Pulmonary artery endothelial cell (primary cell): ENCODE measurements at regions not wholly inside any gene's neighbourhood (a gene's known extent, or its start where the extent isn't known, plus 50 kb on each side); places are given as distances from the start of the nearest gene placed in this dataset.

ENCODE experiments used
- DNase-seq: peaks from one replicate; pipeline ENCODE4 v3.0.0-alpha.2; 2011; ENCODE audit warnings: low read depth, low spot score

DNA sequence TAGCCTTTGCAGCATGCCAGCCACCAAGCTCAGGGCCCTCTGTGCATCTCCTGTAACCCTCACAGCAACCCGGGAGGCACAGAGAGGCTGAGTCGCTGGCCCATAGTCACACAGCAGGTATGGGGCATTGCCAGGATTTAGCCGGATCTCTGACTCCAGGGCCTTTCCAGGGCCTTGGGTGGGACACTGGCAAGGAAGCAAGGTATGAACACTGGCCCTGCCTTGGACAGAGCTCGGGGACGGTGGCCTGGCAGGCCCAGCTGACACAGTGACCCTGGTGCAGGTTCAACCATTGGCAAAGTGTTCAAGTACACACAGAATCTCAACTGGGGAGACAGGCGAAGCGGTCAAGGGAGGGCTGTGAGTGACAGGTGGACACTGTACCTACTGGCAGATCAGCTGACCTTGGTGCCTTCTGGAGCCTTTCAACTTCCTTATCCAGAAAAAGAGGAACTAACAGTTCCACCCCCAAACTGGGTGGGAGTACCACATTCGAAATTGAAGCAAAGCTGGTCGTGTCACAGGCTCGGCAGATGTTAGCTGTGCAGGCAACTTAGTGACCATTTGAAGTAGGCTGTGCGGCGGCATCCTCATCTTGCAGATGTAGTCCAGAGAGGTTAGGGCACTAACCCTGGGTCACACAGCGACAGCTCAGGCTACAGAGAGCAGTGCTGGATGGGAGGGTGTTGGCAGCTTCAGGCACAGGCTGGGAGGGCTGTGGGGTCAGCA is 287.4 kb downstream of the SEC14L1 start:
- DNase-seq: no peak

DNA sequence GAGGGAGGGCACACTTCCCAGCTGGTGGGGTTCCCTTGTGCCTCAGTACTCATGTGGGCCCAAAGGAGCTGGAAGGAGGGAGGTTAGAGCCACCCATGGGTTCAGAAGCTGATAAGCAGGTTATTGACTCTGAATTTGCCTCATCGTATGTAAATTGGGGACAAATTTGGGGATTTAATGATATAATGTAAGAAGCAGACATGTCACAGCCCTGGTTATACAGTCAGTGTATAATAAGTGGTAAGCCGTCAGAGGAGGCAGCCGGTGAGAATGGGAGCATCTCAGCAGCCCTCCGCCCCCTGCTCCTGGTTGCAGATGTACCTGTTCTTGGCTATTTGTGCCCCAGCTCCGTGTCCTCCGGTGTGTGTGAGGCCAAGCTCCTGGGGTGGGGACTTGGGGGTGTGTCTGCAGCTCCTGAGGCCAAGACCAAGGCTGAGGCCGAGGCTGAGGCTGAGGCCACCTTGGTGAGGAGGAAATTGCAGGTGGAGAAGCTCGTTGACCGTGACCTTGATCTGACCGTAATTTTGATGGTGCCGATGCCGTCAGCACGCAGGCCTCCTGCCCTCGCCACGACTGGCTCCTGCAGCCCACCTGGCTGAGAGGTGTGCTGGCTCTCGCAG is 288.1 kb downstream of the SEC14L1 start:
- no peak for DNase-seq

DNA sequence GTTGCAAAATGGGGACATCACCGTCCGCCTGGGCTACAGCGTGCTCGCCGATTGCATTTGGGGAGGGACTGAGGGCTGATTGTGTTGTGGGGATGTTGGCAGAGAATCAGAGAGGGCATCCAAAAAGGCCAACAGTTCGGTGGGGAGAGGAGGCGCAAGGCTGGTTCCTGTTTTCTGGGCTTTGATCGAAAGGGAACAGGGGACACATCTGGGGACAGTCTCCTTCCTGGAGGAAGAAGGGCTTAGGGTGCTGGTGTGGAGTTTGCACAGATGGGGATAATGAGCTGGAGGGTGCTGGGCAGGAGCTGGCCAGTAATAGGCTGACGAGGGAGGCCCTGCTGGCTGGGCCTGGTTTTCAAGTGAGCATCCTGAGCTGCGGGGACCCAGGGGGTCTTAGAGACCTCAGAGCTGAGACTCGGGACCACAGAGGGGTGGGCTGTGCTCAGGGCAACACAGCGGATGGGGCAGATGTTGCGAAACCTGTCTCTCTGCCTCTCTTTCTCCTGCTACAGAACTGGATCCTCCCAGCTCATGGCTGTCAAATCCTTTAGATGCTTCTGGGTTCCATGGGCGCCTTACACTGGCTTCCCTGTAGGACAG is 288.7 kb downstream of the SEC14L1 start:
- no peak for DNase-seq

DNA sequence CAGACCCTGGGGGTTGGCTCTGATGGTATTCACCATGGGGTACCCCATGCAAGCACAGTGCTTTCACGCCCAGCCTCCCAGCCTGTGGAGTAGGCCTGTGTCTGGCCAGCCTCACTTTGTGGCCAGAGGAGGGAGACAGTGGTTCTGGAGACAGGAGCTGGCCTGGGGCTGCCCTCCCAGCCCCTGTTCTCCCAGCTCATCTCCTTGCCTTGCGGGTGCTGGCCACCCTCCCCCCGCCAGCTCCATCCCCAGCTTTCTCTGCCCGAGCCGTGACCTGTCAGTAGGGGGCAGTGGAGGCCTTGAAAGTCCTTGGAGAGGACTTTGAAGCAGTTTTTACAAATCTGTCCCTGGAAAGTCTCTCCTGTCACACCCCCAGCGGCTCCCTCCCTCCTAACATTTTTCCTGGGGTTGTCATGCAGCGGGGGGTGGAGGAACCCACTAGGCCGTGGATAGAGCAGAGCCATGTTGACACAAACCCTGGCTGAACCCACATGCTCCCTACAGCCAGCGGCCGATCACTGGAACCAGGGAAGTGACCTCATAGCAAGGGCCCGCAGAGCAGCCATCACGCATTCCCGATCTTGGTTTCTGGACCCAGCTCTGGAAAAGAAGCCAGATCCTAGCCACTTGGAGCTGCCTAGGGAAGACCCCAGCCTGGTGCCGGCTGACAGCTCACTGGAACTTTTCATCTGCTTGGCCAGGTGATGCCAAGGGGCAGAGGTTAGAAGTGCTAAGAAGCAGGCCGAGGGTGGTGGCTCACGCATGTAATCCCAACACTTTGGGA is 289.4 kb downstream of the SEC14L1 start:
- peak; percentile 60 for DNase-seq

DNA sequence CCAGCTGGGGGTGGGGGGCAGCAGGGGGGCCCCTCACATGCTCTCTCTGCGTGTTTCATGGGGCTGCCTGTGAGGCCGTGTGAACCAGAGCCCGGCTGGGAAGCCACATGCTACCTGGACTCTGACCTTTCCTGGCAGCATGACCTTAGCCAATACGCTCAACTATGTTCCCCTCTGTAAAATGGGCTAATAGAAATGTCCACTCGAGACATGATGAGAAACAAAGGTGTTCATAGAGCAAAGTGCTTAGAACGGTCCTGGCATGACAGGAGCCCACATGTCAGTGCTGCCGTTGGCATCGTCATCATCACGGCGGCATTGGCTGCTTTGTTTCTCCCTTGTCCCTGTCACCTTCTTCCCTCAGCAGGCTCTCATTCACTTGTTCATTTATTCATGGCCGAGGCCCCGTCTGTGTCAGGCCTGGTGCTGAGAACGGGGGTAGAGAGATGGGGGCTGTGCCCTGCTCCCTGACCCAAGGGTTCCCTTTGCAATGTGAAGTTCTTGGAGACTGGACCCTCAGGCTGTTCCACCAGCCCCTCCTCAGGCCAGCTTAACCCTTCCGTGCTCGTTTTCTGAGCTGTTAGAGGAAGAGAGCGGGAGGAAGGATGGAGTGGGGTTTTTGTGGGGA is 291.4 kb downstream of the SEC14L1 start:
- DNase-seq: no peak

DNA sequence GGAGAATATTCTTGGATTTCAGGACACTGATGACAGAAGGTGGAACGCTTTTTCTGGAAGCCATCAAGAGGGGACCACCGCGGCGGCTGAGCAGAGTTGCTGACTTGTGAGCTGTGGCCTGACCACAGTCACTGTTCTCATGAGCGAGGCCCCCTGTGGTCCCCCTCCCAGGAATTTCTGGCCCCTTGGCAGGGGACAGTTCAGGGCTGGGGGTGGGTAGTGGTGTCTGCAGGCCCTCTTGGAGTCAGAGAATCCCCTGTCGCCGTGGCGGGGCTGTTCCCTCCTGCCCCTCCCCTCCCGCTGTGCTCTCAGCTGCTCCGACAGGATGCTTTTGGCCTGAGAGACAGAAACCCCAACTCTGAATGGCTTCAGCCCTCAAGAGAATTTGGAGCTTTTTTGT is 292.0 kb downstream of the SEC14L1 start:
- no peak for DNase-seq

DNA sequence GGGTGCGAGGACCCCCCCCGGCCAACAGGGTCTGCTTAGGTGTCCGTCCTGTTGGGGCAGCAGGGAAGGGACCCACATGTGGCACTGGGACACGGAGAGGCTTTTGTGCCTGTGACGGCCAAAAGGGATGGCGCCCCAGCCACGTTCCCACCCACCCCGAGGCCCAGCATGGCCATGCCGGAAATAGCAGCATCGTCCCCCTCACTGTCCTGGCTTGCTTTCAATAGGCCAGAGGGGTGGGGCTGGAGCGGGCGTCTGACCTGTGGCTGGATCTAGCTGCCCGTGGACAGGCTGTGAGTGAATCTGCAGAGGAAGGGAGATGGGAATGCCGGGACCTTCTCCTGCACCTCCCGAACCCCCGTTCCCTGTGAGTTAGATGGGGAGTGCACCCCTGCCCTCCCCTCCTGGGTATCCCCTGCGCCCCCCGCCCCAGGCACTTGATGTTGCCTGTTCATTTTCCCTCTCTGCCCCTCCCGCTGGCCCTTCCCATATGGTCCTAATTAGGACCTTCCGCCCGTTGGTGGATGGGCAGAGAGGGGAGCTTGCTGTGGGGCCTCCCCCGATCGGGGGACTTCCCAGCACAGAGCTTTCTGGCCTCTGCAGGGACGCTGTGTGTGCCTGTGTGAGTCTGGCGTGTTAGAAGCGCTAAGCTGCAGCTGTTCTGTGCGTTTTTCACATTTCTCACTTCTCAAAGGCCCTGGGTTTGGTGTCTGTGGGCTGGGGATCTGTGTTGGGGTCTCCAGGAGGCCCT is 292.8 kb downstream of the SEC14L1 start:
- DNase-seq: no peak

DNA sequence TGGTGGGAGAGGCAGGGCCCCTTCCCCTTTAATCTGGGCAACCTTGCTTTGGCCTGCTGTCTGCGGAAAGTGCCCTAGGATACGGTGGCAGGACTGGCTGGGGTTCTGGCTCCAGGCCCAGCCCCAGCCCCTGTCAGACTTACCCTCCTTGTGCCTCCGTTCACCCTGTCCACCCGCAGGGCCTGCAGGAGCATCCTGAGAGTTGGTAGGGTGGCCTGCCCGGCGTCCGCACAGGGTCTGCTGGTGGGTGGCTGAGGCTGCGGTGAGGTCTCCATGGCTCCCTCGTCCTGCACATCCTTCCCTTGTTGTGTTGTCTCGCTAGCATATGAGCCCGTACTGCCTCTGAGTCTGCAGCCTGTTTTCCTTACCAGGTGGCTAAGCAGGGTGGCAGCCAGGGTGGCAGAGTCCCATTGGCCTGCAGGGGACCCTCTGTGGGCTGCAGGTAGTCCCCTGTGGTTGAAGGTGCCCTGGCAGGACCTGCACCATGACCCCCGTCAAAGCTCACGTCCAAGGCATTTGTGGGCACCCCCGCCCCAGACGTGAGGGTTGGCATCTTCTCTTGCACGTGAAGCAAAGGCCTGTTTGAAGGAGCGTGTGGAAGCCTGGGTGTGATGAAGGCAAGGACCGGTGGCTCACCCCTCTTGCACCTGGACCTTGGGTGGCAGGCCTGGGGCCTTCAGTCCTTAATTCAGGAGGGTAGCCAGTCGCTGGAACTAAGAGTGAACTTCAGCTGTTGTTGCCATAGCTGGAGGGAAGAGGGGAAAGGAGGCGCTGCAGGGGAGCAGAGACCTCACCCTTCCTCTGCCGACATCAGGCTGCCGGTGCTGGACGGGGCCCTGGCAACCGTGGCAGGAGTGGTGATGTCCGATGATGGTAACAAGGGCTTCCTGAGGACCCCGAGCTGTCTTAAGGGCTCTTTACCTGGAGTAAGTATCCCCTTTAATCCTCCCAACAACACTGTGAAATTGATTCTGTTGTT is 293.7 kb downstream of the SEC14L1 start:
- DNase-seq: no peak

DNA sequence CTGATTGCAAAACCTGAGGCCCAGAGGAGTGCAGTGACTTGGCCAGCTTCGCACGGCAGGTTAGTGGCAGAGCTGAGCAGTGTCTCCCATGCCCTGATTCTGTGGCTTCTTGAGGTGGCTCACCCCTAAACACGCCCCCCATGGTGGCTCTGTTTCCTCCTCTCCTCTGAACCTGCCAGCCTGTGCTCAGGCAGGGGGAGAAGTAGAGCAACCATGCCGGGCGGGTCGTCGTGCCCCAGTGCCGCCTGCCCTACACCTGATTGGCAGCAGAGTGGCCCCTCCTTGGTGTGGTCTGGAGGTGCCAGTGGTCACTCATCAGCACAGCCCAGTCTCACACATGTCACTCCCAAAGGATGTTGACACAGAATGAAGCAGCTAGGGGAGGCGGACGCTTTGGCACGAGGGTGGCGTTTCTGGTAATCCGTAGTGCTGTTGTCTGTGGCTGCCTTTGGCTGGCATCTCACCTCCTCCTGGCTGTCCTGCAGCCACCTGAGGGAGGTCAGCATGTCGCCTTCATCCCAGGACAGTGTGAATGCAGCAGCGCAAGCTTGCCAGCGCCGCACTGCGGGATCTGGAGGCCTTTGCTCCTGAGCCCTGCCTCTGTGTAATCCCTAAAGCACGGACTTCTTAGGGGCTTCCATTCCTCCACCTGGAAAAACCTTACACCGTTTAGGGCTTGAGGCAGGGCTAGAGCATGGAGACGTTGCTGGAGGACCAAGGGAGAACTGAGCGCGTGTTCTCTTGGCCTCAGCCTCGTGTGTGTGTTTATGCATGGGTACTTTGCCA is 294.7 kb downstream of the SEC14L1 start:
- DNase-seq: no peak

DNA sequence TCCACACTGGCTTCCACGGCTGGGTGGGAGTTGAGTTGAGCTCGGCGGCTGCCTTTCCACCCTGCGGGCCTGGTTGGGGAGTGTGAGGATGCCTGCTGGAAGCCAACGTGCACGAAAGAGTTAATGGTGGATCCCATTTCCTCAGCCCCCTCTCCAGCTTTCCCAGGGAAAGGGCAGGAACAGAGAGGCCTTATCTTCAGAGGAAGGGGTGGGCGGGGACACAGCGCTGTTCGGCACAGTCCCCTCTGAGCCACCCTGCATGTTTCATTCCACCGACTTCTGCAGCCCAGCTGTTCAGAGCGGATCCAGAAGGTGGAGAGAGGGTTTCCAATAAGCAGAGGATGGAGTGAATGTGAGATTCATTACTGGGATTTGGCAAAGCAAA is 295.3 kb downstream of the SEC14L1 start:
- no peak for DNase-seq

DNA sequence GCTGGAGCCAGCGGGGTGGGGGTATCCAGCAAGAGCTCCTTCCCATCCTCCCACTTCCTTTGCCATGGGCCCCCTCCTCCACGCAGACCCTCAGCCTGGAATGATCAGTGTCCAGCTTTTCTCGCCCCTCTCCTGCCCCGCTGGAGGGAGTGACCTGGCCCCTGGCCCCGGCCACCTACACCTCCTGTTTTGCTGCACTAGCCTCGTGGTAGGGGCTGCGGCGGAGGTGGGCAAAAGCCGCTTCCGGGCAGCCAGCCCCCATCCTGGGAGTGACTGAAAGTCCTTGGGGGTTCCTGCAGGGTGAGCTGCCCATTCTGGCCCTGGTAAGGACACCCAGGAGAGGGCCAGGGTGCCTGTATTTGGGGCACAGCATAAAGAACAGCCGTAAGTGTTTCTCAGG is 295.7 kb downstream of the SEC14L1 start:
- DNase-seq: no peak

DNA sequence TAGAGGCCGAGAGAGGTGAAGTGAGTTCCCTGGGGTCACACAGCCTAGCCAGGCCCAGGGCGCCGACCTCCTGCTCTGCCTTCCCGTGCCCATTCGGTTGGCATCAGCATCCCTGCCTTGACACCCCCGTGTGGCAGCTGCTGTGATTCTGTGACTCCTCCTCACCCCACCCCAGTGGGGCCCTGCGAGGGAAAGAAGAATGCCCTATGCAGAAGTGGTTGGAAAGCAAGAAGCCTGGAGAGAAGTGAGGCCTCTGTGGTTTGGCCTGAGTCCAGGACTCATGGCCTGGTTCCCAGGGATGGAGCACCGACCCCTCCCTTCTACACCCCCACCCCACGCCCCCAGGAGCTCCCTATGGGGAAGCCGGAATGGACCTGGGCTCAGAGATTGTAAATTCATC is 296.2 kb downstream of the SEC14L1 start:
- no peak for DNase-seq

DNA sequence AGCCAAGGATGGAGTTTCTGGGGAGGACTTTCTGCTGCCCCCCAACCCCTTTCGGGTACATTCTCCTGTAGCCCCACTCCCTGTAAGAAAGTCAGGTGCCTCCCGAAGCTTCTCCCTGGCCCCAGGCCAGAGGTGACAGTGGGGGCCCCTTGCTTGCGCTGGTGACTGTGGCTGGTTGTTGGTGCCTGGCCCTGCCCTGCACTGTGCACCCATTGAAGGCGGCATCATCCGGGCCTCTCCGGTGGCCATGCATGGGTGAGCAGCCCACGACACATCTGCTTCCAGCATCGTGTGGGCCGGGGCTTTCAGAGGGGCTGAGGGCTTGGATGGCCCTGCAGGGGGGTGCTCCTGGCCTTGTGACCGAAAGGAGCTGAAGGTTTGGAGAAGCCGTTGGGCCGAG is 297.0 kb downstream of the SEC14L1 start:
- no peak for DNase-seq

DNA sequence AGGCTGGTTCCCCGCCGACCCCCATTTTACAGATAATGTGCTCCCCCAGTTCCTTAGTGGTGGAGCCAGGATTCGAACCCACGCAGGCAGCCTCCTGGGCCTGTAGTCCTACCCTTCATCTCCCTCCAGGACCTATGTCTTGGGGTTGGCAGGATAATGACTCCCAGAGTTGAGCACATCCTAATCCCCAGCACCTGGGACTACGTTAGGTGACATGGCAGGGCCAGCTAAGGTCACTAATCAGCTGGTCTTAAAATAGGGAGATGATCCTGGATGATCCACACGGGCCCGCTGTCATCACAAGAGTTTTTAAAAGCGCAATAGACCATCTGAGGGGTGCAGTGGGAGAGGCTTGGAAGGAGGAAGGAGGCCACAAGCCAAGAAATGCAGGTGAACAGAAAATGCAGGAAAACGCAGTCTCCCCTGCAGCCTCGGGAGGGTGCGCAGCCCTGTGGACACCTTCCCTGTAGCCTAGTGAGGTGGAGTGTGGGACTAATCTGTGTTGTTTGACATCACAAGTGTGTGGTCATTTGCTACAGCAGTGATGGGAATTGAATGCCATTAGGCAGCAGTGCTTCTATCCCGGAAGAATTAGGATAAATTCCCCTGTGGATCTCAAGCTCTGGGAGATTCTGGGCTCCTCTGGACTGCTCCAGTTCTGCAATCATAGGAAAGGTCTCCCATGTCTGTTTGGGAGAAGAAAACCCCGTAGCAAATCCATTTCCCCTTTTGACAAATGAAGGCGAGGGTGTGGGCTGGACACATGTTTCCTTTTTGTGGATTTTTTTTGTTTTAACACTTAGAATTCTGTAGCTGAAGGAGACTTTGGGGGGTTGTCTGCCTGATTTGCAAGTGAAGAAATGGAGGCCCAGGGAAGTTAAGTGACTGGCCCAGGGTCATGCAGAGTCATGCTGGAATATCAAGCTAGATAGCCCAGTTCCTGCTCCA is 297.7 kb downstream of the SEC14L1 start:
- DNase-seq: no peak

DNA sequence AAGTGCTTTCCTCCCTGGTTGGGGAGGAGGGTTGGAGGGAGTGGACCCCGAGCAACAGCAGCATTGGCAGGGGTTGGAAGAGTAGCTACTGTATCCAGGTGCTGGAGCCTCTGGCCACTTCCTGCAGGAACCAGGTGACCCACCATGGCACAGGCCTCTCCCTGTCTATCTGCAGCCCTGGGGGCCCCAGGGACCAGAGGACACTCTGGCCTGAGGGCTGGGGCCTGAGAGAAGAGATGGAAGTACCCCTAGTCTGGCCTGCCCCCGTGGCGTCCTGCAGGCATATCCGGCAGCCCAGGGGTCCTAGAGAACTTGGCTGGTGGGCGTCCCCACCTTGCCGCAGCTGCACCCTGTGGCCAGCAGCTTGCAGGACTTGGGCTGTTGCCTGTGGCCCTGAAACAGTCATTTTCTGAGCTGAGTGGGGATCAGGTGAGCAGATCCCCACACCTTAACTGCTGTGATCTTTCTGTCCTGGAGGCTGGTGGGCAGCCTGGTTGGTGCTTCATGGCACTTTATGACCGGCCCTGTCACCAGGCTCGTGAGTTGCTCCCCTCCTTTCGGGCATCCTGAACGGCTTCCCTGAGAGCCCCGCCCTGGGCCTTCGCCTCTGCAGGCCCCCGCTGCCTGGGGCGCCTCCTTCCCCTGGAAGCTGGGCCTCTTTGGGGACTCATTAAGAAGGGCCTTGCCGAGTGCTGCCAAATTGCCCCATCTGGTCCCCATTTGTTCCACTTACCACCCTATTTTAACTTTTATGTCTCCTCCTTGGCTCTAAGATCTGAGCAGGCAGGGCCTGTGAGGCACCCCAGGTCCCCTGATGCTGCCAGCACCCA is 298.6 kb downstream of the SEC14L1 start:
- no peak for DNase-seq

DNA sequence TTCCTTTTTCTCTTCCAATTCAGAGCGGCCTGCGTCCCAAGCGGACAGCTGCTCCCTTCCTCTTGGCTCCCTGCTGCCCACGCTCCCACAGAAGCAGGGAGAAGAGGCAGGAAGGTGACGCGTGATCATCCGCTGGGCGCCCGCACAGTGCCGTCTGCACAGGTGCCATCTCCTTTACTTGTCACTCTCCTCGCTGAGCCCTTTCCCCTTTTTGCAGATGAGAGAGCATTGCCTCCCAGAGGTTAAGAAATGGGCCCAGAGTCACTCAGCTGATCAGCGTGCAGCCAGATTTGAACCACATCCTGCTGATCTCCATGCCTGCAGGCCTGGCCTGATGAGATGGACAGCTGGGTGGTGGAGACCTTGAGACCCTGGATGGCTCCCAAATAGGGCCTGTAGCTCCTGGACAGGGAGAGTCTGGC is 299.8 kb downstream of the SEC14L1 start:
- DNase-seq: no peak
